GM19463 (cell line): ENCODE measurements at regions not wholly inside any gene's neighbourhood (a gene's known extent, or its start where the extent isn't known, plus 50 kb on each side); places are given as distances from the start of the nearest gene placed in this dataset.
"Not testable (repeated sequence)": the region's sequence is repeated elsewhere in the genome, so short reads cannot be mapped to it uniquely, and the experiment has no call there.

Source experiments
- ATAC-seq: cut with Tn5 transposase; IDR thresholded peaks from one replicate; pipeline ENCODE4 v1.9.1; 2021; ENCODE audit warnings: mild to moderate bottlenecking, moderate library complexity; ENCODE audit not compliant: unreplicated experiment

DNA sequence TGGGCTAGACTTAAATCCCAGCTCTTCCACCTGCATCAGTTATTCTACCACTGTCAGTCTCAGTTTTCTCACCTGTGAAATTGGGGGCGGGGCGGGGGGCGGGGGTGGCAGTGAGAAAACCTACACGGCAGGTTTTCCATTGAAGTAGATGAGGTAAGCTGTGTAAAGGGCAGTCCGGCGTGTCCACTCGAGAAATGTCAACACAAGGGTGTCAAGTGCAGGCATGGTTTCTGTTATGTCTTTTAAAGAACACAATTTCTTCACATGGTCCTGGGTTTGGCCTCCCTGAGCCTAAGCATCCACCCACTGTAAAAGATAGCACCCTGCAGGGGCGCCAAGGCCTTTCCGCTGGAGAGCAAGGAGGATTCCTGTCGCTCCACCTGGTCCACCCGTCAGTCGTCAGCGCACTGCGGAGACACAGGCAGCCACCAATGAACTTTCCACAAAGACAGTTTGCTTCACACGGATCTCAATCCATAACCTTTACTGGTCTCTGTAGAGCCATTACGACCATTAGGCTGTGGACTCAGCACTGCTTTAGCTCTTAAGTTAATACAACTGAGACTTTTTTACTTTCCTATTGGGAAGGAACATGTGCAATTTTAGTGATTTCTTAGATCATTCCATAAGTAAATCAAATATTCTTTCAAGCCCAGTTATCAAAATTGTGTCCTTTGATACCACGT is 99.5 kb upstream of the FOXB1 start:
- ATAC-seq: no peak

DNA sequence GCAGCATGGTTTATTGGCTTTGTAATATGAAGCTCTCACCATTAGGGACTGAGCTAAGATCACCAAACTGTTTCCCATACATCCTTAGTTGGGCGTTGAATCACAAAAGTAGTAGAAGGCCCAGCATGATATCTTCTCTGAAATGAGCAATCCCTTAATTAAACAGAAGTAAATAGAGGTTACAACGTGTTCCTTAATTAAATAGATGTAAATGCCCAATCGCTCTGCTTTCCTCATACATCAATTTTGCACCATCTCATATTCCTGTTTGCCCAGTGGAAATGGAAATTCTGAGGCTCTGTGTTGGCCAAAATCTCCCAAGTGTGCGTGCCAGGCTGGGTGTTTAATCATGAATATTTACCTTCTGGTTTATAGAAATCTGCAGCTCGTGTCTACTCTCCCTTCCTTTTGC is 107.4 kb upstream of the FOXB1 start:
- ATAC-seq: no peak

DNA sequence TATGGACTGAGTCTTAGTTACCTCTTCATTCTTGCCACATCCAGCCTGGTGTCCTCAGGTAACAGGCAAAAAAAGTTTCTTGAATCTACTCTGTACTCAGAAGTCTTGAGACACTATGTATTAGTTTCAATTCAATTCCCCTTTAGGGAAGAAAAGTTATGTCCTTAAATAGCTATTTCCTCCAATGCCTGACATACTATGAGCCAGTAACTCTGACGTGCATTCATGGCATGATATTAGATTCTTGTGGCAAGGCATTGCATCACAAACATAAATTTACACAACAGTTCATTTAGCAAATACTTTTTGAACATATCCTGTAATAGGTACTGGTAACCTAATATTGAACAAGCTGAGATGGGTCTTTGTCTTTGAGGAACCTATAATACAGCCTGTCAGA is 109.3 kb upstream of the FOXB1 start:
- ATAC-seq: no peak

DNA sequence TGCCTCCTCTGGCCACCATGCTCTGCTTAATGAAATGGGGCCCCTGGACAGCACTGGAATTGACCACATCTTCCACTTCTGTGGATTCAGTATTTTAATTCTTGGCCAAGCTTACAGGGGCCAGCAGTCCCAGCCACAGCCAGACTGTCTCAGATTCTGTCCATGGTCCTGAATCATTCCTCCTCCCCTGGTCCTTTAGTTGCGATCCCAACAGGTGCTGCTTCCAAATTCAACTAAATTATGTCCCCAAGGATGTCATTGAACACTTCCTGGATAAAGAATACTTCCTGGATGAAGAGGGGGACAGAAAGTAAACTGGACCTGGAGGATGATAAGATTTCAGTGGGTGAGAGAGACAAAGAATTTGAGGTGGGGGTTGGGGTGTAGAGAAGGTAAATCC is 111.1 kb upstream of the FOXB1 start:
- ATAC-seq: no peak

DNA sequence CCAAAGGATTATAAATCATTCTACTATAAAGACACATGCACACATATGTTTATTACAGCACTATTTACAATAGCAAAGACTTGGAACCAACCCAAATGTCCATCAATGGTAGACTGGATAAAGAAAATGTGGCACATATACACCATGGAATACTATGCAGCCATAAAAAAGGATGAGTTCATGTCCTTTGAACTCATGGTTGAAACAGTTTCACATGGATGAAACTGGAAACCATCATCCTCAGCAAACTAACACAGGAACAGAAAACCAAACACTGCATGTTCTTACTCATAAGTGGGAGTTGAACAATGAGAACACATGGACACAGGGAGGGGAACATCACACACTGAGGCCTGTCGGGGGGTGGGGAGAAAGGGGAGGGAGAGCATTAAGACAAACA is 116.2 kb upstream of the FOXB1 start:
- ATAC-seq: not testable (repeated sequence)

DNA sequence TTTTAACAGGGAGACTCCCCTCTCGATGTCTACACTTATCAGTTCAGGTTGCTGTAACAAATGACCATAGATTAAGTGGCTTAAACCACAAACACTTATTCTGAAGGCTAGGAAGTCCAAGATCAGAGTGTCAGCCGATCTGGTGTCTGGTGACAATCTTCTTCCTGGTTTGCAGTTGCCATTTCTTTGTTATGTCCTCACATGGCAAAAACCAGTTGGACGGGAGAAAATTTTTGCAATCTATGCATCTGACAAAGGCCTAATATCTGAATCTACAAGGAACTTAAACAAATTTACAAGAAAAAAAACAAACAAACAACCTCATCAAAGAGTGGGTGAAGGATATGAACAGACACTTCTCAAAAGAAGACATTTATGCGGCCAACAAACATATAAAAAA is 116.9 kb upstream of the FOXB1 start:
- ATAC-seq: no peak

DNA sequence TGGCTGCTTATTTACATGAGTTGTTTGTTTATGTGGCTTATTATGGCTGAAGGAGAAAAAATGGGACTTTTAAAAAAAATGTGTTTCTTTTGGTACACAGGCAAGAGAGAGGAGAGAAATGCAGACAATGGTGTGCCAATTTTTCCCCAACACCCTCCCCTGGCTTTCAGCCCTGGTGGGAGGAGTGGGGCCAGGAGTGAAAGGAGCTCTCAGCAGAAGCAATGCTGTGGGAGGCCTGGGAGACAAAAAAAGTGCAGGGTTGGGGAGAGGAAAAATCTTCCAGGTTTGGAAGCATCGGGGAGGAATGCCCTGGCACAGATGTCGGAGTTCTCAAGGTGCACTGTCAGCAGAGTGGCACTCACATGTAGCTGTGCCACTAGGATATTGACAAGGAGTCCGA is 117.7 kb upstream of the FOXB1 start:
- no peak for ATAC-seq

DNA sequence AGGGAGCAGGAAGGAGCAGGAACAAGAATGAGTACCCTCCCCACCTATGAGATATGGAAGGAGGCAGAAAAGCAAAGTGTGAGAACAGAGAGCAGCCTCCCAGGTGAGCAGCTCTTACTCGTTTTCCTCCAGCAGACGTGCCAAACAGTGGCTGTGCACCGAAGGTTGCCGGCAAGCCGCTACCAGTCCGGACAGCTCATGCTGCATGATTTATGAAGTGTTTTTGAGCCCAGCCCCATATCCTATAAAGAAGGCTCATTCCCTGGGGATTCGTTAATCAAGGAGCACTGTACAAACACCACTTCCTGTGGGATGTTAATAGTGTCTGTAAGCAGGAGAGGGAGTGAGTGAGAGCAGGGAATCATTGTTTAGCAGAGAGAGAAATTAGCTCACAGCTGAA is 118.3 kb upstream of the FOXB1 start:
- no peak for ATAC-seq

DNA sequence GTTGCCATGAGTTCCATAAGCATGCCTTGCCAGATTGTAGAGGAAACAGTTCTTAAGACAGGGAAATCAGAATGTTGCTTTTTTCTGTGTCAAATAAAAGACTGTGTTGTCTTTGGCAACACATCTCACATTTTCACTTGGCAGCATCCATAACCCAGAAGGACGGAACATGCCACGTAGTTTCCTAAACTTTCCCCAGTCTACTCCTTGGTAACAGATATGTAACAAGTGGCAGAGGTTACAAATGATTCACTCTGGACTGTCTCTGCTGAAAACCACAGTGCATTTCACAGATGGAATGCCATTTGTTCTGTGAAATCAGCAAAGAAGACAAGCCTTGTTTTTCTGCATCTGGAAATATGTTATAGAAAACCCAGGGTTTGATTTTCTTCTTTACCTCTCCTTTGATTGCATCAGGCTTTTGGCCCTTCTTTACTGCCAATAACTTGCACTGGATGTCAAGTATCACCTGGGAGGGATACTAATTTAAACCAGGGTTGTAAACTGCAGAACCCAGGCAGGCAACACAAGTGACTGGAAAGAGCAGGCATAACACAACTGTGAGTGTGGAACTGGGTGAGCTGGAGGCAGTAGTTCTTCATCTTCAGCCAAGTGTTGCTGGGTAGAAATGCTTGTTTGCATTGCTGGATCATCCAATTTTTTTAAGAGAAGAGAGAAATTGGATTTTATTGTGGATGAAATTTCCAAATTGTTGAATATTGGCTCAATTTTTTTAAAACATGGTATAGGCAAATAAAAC is 124.4 kb upstream of the FOXB1 start:
- ATAC-seq: no peak

DNA sequence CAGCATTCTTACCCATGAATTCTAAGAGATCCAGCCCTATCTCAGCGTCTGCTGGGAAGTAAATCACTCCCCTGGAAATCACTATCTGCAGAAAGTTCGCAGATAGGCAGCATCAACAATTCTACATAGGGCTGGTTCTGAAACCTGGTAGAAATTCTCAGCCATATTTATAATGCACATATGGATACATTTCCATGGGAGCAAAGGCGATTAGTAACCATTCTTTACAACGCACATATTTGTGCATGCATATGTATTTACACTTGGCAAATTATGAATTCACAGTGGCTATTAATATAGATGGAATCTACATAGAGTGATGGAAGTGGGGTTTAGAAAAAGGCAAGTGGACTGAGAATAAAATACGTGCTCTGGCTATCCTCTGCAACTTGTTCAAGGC is 128.0 kb upstream of the FOXB1 start:
- no peak for ATAC-seq

DNA sequence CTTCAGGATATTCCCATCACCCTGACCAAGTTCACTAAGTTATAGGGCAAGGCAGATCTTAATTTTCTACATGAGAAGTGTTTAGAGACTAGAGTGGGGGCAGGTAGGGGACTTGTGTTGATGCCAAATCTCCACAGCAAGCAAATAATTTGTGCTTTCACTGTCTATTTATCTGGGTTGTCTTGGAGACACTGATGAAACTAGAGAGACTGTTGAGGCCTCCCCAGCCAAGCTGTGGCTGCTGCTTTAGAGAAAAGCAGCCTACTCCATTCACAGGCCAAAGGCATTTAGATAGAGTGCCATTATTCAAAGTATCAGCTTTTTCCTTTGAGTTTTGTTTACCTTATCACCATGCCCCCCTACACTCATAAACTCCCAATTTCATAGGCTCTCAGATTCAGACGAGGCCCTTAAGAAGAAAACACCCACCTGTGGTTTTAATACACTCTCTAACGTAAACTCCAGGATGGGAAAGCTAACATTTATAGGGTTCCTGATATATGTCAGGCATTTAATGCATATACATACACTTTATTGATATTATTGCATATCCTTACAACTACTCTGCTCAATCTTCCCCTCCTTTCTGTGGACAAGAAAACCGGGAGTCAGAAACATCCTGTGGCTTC is 130.4 kb upstream of the FOXB1 start:
- no peak for ATAC-seq

DNA sequence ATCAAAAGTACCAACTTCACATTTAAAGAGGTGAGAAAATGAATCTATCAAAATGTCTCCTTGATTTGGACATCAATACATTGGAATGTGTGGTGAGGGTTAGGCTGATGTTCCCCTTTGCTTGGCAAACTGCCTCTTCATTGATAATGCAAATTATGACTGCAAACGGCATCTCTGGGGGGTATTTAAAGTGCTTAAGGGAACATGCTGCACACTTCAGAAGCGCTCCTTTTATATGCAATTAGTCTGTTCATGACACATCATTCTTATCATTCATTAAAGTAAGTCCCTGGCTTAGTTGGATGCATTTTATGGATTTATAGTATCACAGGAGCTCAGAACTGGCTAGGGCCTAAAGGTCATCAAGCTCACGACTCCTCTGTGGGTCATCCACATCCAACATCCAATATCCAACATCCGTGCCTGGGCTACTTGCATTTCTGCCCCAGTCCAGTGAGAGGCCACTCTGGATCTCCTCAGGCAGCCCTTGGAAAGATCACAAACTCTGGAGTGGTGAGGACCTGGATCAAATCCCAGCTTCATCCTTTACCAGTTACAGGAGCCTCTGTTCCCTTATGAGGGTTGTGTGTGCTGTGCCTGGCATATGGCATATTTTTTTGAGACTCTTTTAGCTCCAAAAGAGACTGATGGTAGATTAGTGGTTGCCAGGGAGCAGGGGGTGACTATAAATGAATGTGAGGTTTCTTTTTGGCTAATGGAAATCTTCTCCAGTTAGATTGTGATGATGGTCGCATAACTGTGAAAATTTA is 136.8 kb upstream of the FOXB1 start:
- ATAC-seq: no peak

DNA sequence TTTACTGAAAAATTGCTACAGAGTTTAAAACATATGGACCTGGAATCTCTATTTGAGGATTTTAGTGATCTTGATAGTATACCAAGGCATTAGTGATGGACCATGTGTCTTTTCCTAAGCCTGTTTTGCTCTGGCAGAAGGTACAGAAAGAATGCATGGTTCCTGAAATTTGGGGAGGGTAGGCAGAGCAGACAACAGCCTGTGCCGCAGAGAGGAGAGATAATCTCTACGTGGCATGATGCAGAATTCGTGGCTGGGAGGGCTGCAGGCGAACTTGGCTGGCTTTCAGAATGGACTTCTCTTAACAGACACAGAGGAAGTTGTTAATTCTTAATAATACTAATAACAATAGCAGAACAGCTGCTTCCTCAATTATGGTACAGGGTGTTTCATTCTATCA is 137.5 kb upstream of the FOXB1 start:
- no peak for ATAC-seq

DNA sequence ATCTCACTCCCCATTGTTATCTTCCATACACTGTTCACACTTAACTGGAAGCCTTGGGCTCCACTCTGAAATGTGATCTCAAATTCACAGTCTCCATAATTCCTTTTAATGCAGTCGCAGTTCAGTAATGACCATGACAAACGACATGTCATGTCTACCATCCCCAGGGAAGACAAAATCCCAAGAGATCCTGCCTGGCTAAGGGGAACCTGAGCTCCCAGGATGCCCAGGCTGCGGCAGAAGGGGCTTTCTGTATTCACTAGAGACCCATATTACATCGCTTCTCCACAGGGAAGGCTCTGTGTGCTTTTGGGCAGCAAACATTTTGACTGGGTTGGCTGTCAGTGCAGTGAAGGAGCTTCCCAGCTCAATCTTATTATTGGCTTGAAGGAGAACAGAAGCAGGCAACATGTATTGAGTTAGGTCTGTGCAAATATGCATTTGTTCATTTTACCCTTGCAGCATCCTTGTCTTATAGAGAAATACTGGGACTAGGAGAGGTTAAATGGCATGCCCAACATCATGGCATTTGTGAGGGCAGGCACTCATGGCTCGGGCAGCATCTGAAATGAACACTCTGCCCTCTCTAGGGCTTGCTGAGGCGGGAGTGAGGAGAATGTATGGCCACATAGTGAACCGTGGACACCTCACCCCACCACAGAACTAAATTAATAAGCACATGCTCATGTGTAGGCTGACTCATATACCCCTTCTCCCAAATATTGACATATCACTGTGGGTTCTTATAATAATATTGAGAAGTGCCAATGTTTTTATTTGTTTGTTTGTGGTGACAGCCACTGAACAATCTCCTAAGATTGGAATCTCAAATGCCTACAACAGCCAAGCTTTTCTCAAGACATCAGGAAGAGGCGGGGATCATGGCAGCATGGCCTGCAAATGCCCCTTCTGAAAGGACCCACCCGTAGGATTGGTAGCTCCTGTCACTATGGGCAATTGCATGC is 141.6 kb upstream of the FOXB1 start:
- no peak for ATAC-seq

DNA sequence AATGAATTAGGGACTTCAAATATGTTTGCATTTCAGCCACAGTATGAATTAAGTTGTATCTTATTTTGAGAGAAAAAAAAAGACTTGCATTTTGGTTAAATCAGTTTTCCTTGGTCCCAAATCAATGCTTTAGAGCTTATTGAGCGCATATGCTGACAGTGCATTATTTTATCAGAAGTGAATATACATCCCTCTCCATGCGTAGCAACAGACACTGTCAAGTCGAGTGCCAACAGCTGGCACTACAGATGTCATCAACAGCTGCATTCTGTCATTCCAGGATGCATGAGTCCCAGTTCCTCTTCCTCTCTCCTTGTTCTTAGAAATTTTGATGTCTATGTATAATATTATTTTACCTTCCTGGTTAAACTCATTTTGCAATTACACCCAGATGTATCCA is 156.1 kb upstream of the FOXB1 start:
- no peak for ATAC-seq

DNA sequence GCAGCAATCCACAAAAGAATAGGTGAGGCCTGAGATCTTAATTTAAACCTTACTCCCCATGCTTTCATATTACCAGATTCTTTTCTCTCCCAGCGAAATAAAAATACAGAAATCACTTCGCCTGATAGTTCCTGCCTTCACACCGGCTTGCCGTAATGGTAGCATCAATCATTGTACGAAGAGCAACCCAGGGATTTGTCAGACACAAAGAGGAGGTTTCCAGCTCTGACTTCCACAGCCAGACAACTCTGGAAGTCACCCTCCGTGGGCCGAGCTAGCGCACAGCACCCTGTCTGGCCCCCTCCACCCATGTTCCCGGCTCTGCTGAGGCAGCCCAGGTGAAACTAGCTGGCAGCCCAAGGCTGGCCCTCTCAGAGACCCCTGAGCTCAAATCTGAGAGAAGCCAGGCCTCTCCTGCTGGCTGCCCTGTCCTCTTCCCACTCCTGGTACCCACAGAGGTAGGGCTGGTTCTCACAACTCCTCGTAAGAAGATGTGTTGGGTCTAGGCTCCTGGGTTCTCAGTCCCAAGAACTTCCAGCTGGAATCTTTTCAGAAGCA is 156.9 kb upstream of the BNIP2 start:
- no peak for ATAC-seq

DNA sequence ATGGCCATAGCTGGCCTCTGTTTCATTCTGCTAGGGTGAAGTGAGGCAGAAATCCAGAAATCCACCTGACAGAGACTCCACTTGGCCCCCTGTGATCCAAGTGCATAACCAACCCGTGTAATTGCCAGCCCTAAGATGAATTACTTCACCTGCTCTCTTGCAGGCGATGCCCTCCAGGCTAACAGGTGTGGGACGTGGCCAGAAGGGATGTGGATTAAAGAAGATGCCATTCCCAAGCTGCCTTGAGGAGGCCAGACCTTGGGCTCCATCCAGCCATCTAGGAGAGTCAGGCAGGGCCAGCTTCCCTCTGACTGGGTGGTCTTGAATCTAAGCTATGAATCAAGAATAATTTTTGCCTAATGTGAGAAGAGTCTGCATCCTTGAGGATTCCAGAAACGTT is 154.5 kb upstream of the BNIP2 start:
- ATAC-seq: no peak

DNA sequence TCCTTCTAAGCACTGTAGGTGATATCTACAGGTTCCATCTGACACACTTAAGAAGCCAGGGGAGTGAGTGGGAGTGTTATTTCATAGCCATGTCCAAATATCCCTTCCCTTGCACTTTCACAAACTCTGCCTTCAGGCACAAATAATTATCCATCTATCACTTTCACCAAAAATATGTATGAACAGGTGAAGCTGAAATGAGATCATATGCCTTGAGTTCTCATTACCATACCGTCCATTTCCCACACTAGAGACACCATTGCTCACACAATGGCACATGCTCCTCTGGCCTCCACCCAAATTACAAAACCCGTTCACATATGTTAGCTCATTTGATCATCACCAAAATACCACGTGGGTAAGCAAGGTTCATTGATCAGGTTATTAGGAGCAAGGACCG is 151.9 kb upstream of the BNIP2 start:
- ATAC-seq: no peak

DNA sequence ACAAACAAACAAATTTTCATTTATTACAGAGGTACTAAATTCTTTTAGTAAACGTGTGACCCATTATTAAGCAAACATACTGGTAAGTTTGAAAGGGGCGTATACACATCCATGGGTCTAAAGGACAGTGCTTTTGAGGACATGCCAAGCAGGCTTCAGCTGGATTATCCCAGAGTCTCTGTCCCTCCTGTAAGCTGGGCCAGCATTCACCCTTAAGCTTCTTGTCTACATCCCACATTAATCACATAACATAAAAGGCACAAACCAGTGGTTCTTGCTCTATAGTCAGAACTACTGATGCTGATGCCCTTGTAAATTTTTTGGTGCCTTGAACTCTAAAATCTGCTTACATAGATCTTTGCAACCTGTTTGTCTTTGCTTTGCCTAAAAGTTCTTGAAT is 150.8 kb upstream of the BNIP2 start:
- no peak for ATAC-seq

DNA sequence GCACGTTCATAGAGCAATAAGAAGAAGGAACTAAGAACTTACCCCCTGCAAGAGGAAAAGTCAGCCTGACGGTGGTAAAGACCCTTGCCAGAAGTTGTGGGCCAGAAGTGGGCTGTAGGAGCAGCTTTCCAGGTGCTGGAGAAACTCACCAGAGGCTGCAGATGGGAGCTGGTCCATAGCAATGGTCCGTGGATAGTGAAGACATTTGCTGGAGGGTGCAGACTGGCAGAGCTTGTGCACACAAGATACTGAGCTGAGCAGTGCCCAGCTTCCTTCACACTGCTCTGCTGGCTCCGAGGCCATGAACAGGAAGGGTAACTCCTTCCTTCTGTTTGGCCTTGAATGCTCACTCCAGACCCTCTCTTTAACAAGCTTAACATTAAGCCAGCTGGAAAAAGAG is 149.8 kb upstream of the BNIP2 start:
- no peak for ATAC-seq
